Activated CD4-positive, alpha-beta T cell treated with anti-CD3 and anti-CD28 coated beads, Interleukin-2, Interleukin-6, amounts not matched to agents 100 ng/mL and 50 ng/mL, durations not matched to agents 16 hours and 8 hours (primary cell): ENCODE measurements at regions not wholly inside any gene's neighbourhood (a gene's known extent, or its start where the extent isn't known, plus 50 kb on each side); places are given as distances from the start of the nearest gene placed in this dataset.

Experiments
- DNase-seq: peaks from one replicate; pipeline ENCODE4 v3.0.0-alpha.2; 2020

GRCh38 chr17:52306314-52306713 lies 147.8 kb upstream of the CA10 start:
- DNase-seq = no peak

DNA sequence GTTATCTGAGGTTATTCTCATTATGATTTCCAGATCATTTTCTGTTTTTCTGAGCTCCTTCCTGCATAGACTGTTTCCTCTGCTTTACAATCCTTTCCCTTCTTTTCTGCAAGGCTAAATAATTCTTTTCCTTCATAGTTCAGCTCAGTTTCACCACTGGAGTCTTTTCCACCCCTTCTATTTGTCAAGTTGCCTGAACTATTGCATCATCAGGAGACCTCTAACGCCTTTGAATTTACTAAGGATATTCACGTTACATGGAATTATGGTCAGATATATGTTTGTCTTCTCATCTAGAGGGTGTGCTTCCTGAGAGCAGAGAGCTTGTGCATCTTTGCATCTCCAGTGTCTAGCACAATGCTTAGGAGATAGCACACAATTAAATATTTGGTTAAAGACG lies 140.4 kb upstream of the CA10 start:
- DNase-seq = no peak

DNA sequence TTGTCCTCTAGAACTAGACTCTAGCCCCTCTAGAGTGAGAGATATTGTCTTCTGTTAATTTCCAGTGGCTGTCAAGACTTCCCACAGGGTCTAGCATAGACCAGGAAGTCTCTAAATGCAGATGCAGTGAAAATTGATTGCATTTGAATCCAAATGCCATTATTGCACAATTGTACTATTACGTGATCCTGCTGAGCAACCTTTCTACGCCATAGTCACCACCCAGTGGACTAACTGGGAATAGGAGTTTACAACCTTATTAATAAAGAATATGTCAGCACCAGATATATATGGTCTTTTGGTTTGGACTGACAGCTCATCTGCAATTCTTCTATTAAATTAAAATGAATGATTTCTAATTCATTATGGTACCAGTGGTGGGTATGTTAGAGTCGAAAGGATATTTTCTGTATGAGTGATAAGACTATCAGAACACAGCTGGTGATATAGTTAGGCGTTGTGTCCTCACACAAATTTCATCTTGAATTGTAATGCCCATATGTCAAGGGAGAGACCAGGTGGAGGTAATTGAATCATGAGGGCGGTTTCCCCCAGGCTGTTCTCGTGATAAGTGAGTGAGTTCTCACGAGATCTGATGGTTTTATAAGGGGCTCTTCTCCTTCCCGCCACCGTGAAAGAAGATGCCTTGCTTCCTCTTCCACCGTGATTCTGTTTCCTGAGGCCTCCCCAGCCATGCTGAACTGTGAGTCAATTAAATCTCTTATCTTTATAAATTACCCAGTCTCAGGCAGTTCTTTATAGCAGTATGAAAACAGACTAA lies 138.9 kb upstream of the CA10 start:
- DNase-seq = peak; percentile 0

DNA sequence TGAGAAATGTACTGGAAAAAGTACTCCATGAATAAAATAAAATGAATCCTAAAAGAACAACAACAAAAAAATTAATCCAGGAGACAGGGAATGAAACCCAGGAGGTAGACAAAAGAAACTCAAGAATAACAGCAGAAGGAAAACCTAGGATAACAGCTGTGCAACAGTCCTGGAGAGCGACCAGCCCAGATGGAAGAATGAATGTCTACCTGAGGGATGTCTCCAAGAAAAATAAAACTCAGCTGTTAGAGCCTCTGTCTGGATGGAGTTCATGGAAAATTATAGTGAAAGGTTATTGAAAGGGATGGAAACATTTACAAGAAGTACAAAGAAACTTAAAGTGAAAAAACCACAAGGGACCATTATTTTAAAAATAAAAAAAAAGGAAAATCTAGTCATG lies 135.8 kb upstream of the CA10 start:
- no peak for DNase-seq

- no peak for DNase-seq
These were observed 129.1 kb upstream of the CA10 start for GRCh38 chr17:52287611-52288010.

- DNase-seq = no peak
These were observed 125.4 kb upstream of the CA10 start for GRCh38 chr17:52283872-52284271.

GRCh38 chr17:52276381-52277008 lies 118.0 kb upstream of the CA10 start:
- DNase-seq = no peak

GRCh38 chr17:52271781-52272180 lies 113.3 kb upstream of the CA10 start:
- no peak for DNase-seq

- no peak for DNase-seq
These were observed 96.8 kb upstream of the CA10 start for GRCh38 chr17:52255347-52255746.

- DNase-seq = no peak
These were observed 86.2 kb upstream of the CA10 start for GRCh38 chr17:52244689-52245088.

GRCh38 chr17:52242268-52242667 lies 83.8 kb upstream of the CA10 start:
- no peak for DNase-seq

GRCh38 chr17:52237151-52237550 lies 78.6 kb upstream of the CA10 start:
- DNase-seq = no peak

GRCh38 chr17:52235516-52235915 lies 77.0 kb upstream of the CA10 start:
- DNase-seq = no peak

DNA sequence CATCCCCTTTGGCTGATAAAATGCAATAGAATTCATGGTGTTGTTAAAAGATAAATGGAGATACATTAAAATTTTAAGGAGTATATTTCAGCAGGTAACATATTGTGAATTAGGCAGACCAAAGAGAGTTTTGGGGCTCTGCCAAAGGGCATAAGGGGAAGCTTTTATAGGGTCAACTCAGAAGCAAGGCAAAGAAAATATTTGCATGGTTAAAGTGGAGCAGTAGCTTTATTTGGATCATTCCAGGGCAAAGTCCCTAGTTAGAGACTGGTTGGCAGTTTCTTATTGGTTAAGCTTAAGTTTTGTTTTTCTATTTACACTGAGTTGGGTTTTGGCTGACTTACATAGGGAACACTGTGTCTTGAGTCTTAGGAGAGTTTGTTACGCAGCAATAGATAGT lies 75.1 kb upstream of the CA10 start:
- DNase-seq = no peak

DNA sequence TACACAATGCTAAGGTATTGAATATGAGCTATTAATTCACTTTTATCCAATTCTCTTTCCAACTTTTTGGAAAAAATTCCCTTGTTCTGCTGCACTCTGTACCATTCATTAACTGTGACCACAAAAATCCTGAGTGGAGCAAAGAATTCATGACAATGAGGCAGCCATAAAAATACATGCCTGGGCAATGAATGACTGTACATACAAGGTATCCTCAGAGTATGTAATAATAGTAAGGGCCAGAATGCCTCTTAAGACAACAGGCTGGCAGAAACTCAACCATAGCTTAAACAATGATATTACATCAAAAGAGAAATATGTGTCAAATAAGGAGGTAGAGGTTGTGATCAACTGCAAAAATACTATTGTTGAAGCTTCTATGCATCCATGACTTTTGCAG lies 74.7 kb upstream of the CA10 start:
- DNase-seq = no peak

GRCh38 chr17:52228823-52229222 lies 70.3 kb upstream of the CA10 start:
- DNase-seq = no peak

DNA sequence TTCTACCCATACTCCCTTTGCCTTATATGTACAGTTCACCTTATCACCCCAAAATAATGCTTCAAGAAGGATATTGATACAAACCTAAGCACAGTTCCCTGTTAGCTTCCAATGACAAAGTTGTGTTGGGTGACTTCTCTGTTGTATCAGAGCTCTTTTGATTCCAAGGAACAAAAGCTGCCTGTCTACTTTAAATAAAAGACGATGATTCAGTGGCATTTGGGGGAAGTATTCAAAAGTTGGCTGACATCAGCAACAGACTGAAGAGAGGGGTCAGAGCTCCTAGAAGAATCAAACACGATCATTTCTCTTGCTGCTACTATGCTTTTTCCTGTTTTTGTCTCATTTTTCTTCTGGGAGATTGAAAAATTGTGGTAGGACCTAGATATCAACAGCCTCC lies 69.4 kb upstream of the CA10 start:
- DNase-seq = no peak

- no peak for DNase-seq
These were observed 54.9 kb upstream of the CA10 start for GRCh38 chr17:52213451-52213850.

GRCh38 chr17:52212851-52213250 lies 54.3 kb upstream of the CA10 start:
- DNase-seq = no peak

DNA sequence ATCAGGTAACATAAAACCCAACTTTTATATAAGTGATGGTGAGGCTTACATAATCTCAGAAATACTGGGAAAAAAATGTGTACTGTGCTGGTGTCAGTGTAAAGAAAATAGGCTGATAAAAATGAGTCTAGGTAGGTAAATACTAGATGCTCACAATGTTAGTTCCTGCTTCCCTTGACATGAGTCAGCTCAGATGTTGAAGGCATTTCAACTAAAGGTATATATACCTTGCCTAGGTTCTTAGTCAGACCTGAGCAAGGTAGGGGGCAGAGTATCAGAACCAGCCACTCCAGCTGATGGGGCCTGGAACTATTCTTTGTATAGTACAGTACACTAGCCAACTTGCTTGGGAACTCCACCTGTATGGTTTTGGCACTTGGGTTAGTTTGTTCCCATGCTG lies 51.0 kb upstream of the CA10 start:
- no peak for DNase-seq
